ENCODE measurements at regions not wholly inside any gene's neighbourhood (a gene's known extent, or its start where the extent isn't known, plus 50 kb on each side); places are given as distances from the start of the nearest gene placed in this dataset.

- DNase-seq = no peak
These were observed 170.1 kb upstream of the FRMD6 start for GRCh38 chr14:51481643-51482042.

GRCh38 chr14:51482102-51482501 lies 169.6 kb upstream of the FRMD6 start:
- DNase-seq = no peak

GRCh38 chr14:51484485-51484884 lies 167.2 kb upstream of the FRMD6 start:
- DNase-seq = no peak

- DNase-seq = no peak
These were observed 166.0 kb upstream of the FRMD6 start for GRCh38 chr14:51485733-51486132.

- no peak for DNase-seq
These were observed 163.9 kb upstream of the FRMD6 start for GRCh38 chr14:51487848-51488247.

GRCh38 chr14:51488569-51489220 lies 163.0 kb upstream of the FRMD6 start:
- DNase-seq = no peak

- no peak for DNase-seq
These were observed 161.5 kb upstream of the FRMD6 start for GRCh38 chr14:51490205-51490604.

- no peak for DNase-seq
These were observed 160.6 kb upstream of the FRMD6 start for GRCh38 chr14:51491036-51491545.

GRCh38 chr14:51491776-51492175 lies 159.9 kb upstream of the FRMD6 start:
- DNase-seq = no peak

- no peak for DNase-seq
These were observed 156.4 kb upstream of the FRMD6 start for GRCh38 chr14:51495319-51495718.

- no peak for DNase-seq
These were observed 153.1 kb upstream of the FRMD6 start for GRCh38 chr14:51498411-51499227.

- DNase-seq = no peak
These were observed 150.9 kb upstream of the FRMD6 start for GRCh38 chr14:51500776-51501175.

- no peak for DNase-seq
These were observed 150.0 kb upstream of the FRMD6 start for GRCh38 chr14:51501746-51502145.

- DNase-seq = no peak
These were observed 147.0 kb upstream of the FRMD6 start for GRCh38 chr14:51504669-51505068.

GRCh38 chr14:51507511-51507905 lies 144.2 kb upstream of the FRMD6 start:
- no peak for DNase-seq

- DNase-seq = no peak
These were observed 143.7 kb upstream of the FRMD6 start for GRCh38 chr14:51507906-51508511.

GRCh38 chr14:51511265-51511664 lies 140.4 kb upstream of the FRMD6 start:
- DNase-seq = no peak

- DNase-seq = no peak
These were observed 139.4 kb upstream of the FRMD6 start for GRCh38 chr14:51512316-51512715.

- DNase-seq = no peak
These were observed 138.4 kb upstream of the FRMD6 start for GRCh38 chr14:51513281-51513680.

- no peak for DNase-seq
These were observed 137.8 kb upstream of the FRMD6 start for GRCh38 chr14:51513933-51514332.

GRCh38 chr14:51515611-51516010 lies 136.1 kb upstream of the FRMD6 start:
- no peak for DNase-seq

GRCh38 chr14:51516706-51517395 lies 134.9 kb upstream of the FRMD6 start:
- DNase-seq = no peak

- no peak for DNase-seq
These were observed 133.4 kb upstream of the FRMD6 start for GRCh38 chr14:51518280-51518679.

Measured in NCI-H774 (cell line).